B cell (primary cell): ENCODE measurements at regions not wholly inside any gene's neighbourhood (a gene's known extent, or its start where the extent isn't known, plus 50 kb on each side); places are given as distances from the start of the nearest gene placed in this dataset.

Source experiments
- CTCF ChIP-seq: fragments of 200-600 bp; IDR thresholded peaks from one replicate; pipeline ENCODE4 v1.8.0; 2022; ENCODE audit warnings: antibody characterized with exemption, mild to moderate bottlenecking
- EZH2 ChIP-seq: IDR thresholded peaks from 2 replicates; pipeline ENCODE4 v1.6.1; 2012; ENCODE audit warnings: borderline replicate concordance, low read depth, mild to moderate bottlenecking, moderate library complexity, low read length; ENCODE audit not compliant: insufficient read depth, poor library complexity, severe bottlenecking

DNA sequence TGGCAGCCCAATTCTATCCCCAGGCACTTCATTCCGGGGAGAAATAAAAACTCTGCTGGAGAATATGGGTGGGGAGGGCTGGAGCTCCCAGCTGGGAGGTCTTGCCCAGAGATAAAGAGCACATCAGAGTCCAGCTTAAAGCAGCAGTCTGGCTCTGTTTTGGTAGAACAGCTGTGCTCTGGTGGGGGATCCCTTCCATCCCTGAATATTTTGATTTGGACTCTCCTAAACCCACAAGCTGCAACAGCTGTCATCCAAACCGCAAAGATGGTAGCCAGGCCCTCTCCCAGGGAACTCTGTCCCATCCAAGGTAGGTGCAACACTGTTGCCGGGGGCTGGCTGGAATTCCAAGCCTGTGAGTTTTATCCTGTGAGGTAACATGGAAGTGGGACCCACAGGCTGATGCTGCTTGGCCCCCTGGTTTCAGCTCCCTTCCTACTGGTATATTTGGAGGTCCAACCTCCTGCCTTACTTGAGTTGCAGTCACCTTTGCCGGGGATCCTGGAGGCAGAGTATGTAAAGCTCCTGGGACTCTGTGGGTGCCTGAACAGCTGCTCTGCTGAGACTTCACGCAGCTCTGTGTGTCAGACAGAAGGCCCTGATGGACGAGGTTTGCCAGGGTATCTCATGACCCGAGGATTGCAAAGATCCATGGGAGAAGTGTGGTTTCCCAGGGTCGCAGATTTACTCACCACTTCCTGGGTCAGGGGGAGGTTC is 203.5 kb upstream of the ITM2A start:
- TF ChIP-seq CTCF: no peak
- no peak for TF ChIP-seq EZH2
